ENCODE measurements at regions not wholly inside any gene's neighbourhood (a gene's known extent, or its start where the extent isn't known, plus 50 kb on each side); places are given as distances from the start of the nearest gene placed in this dataset.
A peak's percentile ranks its signal among the peaks of the same experiment; 100 is the strongest.

- Histone ChIP-seq H3K9me3 (ENCODE audit: control insufficient read depth in 1 of 2, insufficient read depth in 1 of 2, low read length in 2 of 2) (no peaks in the 10 kb centered on the region), H3K27me3 (ENCODE audit: control insufficient read depth in 1 of 2, insufficient read depth in 2 of 2, low read length in 2 of 2) (no peaks in the 10 kb centered on the region), H3K4me3 (ENCODE audit: low read length) (no peak overlapping the region), H3K4me1 (ENCODE audit: insufficient read depth, low read length) (no peaks in the 10 kb centered on the region), H3K27ac (ENCODE audit: low read depth in 1 of 2, low read length in 2 of 2) (no peak overlapping the region), H3K36me3 (ENCODE audit: insufficient read depth, low read length) (no peaks in the 10 kb centered on the region)
- Mint-ChIP-seq H3K4me1 (ENCODE audit: low read depth) (no peaks in the 10 kb centered on the region), H3K9me3 (no peaks in the 10 kb centered on the region), H3K4me3 (no peak overlapping the region), H3K27me3 (no peaks in the 10 kb centered on the region), H3K27ac (no peak overlapping the region), H3K36me3 (ENCODE audit: low read depth) (no peaks in the 10 kb centered on the region)
- CTCF ChIA-PET: interaction anchor here (1.3 to 1.4 kb wide), 2 partner anchors 35 to 135 kb away, joined by 3 to 8 read pairs; no protein-coding TSS in a partner anchor
- ATAC-seq (ENCODE audit: poor library complexity) (no peak), DNase-seq (peak in 6 of 14 experiments; percentile 0 to 28 (median 12))
- POLR2A ChIA-PET: no interaction called here
- intact Hi-C loops (cut with DNase I, micrococcal nuclease): loop anchor here in 1 of 2 experiments (5.0 kb wide), 1 partner anchor 135 kb away; no protein-coding TSS in a partner anchor
- TF ChIP-seq CTCF (IDR thresholded peaks at IDR 0.05): no peak
These were observed 162.4 kb downstream of the ASB9 start for GRCh38 chrX:15107367-15107988.

GRCh38 chrX:15098505-15098904 is 171.4 kb downstream of the ASB9 start:
- Histone ChIP-seq H3K27me3 (ENCODE audit: control insufficient read depth in 1 of 2, insufficient read depth in 2 of 2, low read length in 2 of 2) (no peaks in the 10 kb centered on the region), H3K4me3 (ENCODE audit: low read length) (no peak overlapping the region), H3K36me3 (ENCODE audit: insufficient read depth, low read length) (no peaks in the 10 kb centered on the region), H3K9me3 (ENCODE audit: control insufficient read depth in 1 of 2, insufficient read depth in 1 of 2, low read length in 2 of 2) (no peaks in the 10 kb centered on the region), H3K4me1 (ENCODE audit: insufficient read depth, low read length) (no peaks in the 10 kb centered on the region), H3K27ac (ENCODE audit: low read depth in 1 of 2, low read length in 2 of 2) (no peak overlapping the region)
- Mint-ChIP-seq H3K27ac (no peak overlapping the region), H3K9me3 (no peaks in the 10 kb centered on the region), H3K4me3 (no peak overlapping the region), H3K36me3 (ENCODE audit: low read depth) (no peaks in the 10 kb centered on the region), H3K27me3 (peaks cover 4% of the 10 kb centered on the region), H3K4me1 (ENCODE audit: low read depth) (no peaks in the 10 kb centered on the region)
- ATAC-seq (ENCODE audit: poor library complexity): no peak
- ChIA-PET CTCF (no interaction called here), POLR2A (no interaction called here)
- intact Hi-C loops (cut with DNase I, micrococcal nuclease): no loop called here
- no peak for DNase-seq
- no peak for TF ChIP-seq CTCF (IDR thresholded peaks at IDR 0.05)

GRCh38 chrX:15087747-15088146 is 182.1 kb downstream of the ASB9 start:
- Histone ChIP-seq H3K4me3 (ENCODE audit: low read length) (no peak overlapping the region), H3K27ac (ENCODE audit: low read depth in 1 of 2, low read length in 2 of 2) (no peak overlapping the region), H3K4me1 (ENCODE audit: insufficient read depth, low read length) (no peaks in the 10 kb centered on the region), H3K27me3 (ENCODE audit: control insufficient read depth in 1 of 2, insufficient read depth in 2 of 2, low read length in 2 of 2) (no peaks in the 10 kb centered on the region), H3K36me3 (ENCODE audit: insufficient read depth, low read length) (no peaks in the 10 kb centered on the region), H3K9me3 (ENCODE audit: control insufficient read depth in 1 of 2, insufficient read depth in 1 of 2, low read length in 2 of 2) (no peaks in the 10 kb centered on the region)
- Mint-ChIP-seq H3K4me3 (no peak overlapping the region), H3K9me3 (no peaks in the 10 kb centered on the region), H3K27me3 (peaks cover 4% of the 10 kb centered on the region), H3K4me1 (ENCODE audit: low read depth) (no peaks in the 10 kb centered on the region), H3K27ac (no peak overlapping the region), H3K36me3 (ENCODE audit: low read depth) (no peaks in the 10 kb centered on the region)
- ChIA-PET POLR2A (no interaction called here), CTCF (no interaction called here)
- no peak for DNase-seq
- intact Hi-C loops (cut with DNase I, micrococcal nuclease): no loop called here
- ATAC-seq (ENCODE audit: poor library complexity): no peak
- TF ChIP-seq CTCF (IDR thresholded peaks at IDR 0.05): no peak

All from CD4-positive, alpha-beta T cell (primary cell).